ENCODE measurements at regions not wholly inside any gene's neighbourhood (a gene's known extent, or its start where the extent isn't known, plus 50 kb on each side); places are given as distances from the start of the nearest gene placed in this dataset.
"Not testable (repeated sequence)": the region's sequence is repeated elsewhere in the genome, so short reads cannot be mapped to it uniquely, and the experiment has no call there.

DNA sequence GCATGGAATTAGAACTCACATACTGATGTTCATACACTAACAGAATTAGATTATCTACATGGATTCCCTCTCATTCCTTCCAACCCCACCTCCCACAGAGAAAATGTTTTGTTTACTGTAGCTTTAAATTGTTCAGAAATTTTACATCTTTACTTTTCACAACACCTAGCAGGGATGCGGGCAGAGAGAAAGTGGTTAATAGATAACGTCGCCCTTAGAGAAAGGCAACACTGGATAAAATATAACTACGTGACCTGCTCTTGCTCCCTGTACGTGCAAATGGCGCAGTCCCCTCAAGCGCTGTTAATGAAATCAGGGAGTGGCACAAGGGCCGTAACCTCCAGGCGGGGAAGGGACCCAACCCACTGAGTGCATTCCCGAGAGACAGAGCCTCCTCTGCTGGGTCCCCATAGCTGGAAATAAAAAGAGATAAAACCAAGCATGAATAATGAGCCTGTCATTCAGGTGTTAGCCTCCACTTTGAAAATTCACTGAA, 125.3 kb upstream of the DAPK1 start:
- no peak for DNase-seq (ENCODE audit: low read depth in 2 of 2)

DNA sequence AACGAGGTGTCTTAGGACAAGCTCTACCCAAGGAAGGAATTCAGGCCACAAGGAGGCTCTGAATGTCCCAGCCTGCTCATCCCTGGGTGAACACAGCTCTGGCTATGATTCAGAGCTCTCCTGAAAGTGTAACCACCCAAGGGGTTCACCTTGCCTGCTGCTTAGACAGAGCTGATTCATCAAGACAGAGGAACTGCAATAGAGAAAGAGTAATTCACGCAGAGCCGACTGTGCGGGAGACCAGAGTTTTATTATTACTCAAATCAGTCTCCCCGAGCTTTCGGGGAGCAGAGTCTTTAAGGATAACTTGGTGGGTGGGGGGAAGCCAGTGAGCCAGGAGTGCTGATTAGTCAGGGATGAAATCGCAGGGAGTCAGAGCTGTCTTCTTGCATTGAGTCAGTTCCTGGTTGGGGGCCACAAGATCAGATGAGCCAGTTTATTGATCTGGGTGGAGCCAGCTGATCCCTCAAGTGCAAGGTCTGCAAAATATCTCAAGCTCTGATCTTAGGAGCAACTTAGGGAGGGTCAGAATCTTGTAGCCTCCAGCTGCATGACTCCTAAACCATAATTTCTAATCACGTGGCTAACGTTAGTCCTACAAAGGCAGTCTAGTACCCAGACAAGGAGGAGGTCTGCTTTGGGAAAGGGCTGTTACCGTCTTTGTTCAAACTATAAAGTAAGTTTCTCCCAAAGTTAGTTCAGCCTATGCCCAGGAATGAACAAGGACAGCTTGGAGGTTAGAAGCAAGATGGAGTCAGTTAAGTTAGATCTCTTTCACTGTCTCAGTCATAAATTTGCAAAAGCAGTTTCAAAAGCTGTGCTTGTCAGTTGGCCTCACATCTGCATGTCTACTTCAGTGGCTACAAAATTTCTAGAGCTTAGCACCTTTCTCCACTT, 123.4 kb upstream of the DAPK1 start:
- DNase-seq (ENCODE audit: low read depth in 2 of 2), result not testable (repeated sequence)

DNA sequence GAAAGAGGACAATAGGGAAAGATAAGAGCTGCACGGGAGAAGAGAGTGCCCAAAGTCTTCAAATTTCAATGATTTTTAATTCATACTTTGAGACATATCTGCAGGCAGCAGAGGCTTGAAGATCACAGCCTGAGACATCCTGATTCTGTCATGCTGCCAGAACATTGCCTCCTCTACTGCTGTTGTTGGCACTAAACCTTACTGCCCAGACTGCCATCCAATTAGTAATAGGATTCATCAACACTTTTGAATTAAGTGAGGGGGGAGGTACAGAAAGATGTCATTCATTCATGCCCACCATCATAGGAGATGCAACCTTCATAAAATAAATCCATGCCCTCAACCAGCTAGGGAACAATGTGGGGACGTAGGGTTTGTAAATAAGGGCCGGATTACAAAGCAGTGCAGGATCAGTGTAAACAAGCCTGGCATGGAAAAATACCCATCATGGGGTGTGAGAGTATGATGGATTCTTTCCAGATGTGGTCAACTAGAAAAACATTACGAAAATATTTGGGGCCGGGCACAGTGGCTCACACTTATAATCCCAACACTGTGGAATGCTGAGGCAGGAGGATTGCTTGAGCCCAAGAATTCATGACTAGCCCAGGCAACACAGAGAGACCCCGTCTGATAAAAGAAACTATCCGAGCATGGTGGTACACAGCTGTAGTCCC, 122.1 kb upstream of the DAPK1 start:
- DNase-seq (ENCODE audit: low read depth in 2 of 2), result no peak

DNA sequence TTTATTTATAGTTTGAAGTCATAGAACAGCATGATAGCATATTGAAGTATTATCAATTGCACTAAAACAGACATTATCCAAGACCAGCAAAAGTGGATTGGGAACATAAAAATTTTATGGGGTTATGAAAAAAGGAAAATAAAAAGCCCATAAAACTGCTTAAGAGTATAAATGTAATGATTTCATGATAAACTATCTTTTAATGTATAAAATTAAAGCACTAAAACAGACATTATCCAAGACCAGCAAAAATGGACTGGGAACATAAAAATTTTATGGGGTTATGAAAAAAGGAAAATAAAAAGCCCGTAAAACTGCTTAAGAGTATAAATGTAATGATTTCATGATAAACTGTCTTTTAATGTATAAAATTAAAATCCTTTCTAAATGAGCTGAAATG, 119.0 kb upstream of the DAPK1 start:
- no peak for DNase-seq (ENCODE audit: low read depth in 2 of 2)

DNA sequence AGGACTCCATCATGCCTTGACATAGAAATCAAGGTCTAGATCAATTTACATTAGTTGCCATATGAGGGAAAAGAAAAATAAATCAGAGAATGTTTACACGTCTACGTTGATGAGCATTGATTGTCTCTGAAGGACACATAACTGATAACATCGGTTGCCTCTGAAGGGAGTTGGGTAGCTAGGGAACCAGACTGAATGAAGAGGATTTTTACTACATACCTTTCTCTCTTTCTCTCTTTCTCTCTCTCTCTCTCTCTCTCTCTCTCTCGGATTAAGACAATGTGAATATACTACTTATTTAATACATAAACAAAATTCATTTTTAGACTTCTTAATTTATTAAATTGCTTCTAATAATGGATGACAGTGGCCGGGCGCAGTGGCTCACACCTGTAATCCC, 118.4 kb upstream of the DAPK1 start:
- no peak for DNase-seq (ENCODE audit: low read depth in 2 of 2)

DNA sequence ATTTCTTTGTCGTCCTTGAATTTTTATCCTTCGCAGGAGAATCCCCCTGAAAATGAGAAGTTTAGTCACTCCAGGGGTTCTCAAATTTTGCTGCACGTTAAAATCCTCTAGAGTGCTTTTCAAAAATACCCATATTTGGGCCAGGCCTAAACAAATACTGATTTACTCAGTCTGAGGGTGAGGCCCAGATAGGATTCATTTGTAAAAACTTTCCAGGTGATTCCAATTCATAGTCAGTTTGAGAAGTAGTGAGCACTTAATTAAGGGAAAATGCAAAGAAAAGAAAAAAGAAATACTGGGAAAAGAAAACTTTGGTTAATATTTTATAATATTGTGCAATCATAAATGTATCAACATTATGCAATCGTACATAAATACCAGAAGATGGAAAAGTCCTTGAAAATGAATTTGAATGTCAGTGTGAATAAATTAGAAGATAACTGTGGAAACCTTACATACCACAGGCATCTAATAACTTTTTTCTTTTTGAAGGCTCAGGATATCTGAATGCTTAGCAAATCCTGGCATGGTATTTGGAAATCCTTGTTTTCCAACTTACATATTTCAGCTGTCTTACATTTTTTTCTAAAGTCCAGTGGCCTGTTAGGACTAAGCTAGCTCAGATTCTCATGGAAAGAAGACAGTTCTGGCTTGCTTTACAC, 116.5 kb upstream of the DAPK1 start:
- no peak for DNase-seq (ENCODE audit: low read depth in 2 of 2)

DNA sequence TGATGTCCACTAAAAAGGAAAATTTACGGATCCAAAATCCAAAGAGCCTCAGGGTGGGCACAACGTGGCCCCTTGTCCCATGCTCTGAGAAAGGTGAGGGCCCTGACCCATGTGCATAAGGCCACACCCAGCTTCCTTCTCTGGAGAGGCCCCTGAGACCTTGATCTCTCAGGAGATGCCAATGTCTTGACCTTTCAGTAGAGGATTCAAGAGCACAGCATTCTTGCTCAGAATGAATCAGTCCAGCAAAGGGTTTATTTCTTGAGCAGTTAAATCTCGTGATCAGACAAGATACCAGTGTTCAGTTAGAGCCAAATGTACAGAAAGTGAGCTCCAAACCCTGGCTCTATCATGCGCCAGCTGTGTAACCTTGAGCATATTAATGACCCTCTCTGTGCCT, 115.9 kb upstream of the DAPK1 start:
- DNase-seq (ENCODE audit: low read depth in 2 of 2), result no peak

DNA sequence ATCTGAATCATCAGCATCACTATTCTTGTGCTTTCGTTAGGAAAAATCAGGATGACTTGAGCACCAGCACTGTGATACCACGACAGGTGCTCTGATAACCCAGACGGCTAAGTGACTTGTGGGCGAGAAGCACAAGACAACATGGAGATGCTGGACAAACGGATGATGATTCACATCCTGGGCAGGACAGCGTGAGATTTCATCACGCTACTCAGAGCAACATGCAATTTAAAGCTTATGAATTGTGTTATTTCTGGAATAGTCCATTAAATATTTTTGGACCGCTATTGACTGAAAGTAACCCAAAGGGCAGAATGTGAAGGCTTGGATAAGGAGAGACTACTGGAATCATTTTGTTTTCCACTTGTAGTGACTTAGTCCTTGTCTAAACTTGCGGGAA, 114.8 kb upstream of the DAPK1 start:
- DNase-seq (ENCODE audit: low read depth in 2 of 2), result peak in 1 of 2 donors; percentile 24

DNA sequence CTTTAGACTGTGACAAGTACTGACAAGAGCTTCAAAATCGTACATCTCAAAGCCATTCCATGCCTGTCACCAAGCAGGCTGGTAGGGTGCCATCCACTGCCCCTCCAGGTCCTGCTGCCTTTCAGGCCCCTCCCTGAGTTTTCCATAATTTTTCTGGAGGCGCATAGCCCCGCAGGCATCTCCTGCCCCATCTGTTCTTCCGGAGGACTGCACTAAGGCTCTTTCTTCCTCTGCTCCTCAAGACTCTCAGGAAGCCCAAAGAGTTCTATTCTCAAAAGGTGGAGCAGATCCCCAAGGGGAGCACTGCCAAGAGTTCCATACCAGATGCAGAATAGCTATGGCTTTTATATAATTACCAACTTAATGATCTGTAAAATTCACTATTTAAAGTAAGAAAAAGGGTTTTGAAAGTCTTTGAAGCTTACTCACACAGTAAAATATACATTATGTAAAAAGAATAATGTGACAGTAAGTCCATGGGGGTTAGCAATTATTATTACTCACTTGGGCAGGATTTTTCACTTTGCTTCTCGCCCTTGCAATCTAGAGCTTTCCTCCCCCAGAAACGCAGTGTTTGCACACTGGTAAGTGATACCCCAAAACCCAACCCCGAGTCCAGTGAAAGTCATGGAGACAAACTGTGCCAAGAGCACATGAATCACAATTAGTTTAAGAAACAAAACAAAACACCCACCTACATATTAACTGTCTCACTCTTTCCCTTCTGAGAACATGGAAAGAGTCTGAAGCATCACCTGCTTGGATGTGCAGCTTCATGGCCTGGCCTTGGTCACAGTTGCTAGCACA, 114.1 kb upstream of the DAPK1 start:
- DNase-seq (ENCODE audit: low read depth in 2 of 2), result no peak

DNA sequence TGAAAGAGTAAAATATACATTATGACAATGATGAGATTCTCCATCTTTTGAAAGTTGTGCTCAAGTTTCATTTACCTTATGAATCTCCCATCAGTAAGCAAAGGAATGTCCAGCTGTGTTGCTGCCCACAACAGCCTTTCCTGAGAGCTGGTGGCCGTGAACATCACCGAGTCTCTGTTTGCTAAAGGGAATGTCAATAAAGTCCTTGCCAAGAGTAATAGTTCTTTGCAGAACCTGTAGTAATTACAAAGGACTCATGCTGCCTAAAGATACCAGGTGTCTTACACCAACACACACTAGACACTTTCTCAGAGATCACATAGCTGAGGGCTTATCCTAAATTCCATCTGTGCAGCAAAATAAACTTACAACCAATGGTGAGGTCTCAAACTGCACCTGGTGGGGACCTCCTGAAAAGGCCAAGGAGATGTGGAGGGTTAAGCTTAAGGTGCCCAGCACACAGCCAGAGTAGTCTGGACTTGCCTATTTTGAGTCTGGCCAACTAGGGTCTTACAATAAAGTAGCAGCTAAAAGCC, 111.1 kb upstream of the DAPK1 start:
- DNase-seq (ENCODE audit: low read depth in 2 of 2), result no peak

DNA sequence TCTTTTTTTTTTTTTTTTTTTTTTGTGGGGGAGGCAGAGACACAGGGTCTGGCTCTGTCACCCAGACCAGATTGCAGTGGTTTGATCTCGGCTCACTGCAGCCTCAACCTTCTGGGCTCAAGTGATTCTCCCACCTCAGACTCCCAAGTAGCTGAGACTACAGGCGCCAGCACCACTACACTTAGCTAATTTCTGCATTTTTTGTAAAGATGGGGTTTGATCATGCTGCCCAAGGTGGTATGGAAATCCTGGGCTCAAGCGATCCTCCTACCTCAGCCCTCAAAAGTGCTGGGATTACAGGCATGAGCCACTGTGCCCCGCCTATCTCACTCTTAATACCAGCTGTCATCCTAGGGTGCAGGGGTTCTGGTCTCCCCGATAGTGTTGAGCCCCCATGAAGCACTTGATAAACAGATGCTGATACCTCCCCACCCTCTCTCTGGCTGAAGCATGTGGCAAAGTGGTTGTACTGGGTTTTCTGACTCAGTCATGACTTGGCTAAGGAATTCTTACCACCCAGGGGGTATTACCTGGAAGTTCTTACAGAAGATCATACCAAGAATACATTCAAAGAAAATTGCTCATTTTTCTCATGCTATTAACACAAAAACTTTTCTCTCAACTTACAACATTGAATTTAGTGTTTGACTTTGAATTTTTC, 110.2 kb upstream of the DAPK1 start:
- DNase-seq (ENCODE audit: low read depth in 2 of 2), result no peak

DNA sequence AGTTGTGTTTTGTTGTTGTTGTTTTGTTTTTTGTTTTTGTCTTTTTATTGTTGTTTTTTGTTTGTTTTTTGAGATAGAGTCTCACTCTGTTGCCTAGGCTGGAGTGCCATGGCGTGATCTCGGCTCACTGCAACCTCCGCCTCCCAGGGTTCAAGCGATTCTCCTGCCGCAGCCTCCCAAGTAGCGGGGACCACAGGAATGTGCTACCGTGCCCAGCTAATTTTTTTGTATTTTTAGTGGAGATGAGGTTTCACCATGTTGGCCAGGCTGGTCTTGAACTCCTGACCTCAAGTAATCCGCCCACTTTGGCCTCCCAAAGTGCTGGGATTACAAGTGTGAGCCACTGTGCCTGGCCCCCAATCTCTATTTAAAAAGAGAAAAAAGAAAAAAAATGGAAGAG, 109.0 kb upstream of the DAPK1 start:
- DNase-seq (ENCODE audit: low read depth in 2 of 2), result not testable (repeated sequence)

DNA sequence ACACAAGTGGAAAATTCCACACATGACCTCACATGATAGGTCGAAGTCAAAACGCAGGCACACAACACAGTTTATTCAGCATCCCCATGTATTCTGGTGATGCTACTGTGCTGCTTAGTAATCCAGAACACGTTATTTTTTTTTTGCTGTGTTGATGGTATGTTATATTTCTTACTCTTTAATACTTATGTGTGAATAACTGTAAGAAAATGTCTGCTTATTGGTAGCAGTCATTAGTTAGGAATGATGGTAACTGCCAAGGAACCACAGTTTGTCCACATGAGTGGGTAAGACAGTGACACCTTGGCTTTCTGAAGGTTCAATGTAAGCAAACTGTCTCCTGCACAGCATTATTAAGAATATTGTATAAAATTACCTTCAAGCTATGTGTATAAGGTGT, 107.7 kb upstream of the DAPK1 start:
- no peak for DNase-seq (ENCODE audit: low read depth in 2 of 2)

DNA sequence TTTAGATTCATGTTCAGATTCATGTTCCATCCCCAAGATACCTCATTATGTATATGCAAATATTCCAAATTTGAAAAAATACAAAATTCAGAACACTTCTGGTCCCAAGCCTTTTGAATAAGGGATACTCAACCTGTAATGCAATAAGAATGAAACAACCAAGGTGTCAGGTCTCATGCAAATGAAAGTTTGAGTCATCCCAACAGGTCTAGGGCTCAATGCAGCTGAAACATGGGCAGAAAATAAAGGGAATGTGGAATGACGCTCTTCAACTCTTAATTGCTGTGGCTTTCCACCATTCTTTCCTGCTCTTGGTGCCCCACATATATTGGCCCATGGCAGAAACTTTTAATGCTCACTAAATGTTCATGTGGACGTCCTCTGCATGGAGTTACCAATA, 107.3 kb upstream of the DAPK1 start:
- DNase-seq (ENCODE audit: low read depth in 2 of 2), result no peak

DNA sequence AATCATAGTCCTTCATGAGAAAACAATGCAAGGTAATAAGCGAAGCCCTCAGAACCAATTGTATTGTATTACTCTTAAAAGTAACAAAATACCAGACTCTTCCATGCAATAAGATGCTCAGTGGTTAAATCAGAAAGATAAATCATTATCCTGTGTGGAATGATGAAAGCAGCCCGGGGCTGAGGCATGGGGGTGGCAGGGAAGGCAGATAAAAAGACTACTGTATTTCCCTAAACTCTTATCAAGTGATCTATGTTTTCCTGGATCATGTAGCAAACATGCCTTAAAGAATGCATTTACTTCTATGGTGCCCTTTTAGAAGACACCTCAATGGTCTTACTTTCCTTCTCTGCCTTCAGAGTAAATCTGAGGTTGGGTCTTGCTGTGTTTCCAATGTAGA, 105.6 kb upstream of the DAPK1 start:
- no peak for DNase-seq (ENCODE audit: low read depth in 2 of 2)

DNA sequence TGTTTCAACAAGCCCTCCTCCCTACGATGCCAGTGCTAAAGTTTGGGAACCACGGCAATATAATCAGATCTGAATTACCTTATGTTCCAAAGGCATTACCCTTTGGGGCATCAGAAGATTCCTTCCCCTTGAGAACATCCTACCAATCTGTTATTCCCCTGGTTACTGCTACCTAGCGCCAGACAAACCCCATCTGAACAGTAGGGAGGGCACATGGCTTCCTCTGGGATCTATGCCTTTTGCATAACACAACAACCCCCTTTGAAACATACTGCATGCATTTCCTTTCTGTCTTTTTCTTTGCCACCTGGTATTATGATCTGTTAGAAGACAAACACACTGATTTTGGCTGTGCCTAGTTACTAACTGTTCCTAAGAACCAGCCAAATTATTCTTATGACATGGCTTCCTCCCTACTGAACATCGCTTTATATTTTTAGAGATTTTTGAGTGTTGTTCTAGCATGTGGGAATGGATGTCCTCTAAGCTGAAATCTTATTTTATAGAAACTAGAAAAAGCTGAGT, 103.9 kb upstream of the DAPK1 start:
- DNase-seq (ENCODE audit: low read depth in 2 of 2), result no peak

DNA sequence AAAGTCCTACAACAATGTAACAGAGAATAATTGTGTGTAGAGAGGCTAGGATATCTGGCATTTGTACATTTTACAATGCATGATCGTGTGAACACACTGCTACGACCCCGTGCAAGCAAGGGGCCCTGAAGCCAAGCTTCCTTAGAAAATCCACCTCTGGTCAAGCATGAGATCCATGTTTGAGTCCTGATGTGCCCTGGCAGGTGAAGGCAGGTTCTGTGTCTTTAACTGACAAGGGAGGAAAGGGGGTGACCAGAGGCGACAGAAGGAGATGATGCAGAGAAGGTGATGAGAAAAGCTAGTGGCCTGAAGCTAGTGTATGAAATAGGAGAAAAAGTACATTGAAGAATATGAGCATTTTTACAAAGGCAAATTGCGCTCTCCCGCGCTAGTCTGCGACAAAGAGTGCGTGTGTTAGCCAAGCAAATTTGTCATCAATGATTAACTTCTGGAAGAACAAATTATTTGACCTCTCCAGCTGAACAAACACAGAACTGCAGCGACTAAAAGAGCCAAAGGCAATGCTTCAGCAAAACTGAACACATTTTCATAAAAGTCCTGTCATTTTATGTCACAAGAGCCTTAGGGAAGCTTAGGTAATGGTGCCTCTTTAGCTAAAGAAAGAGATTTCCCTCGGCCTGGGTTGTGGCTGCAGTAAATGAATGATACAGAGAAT, 101.7 kb upstream of the DAPK1 start:
- peak in 1 of 2 donors; percentile 5 for DNase-seq (ENCODE audit: low read depth in 2 of 2)

DNA sequence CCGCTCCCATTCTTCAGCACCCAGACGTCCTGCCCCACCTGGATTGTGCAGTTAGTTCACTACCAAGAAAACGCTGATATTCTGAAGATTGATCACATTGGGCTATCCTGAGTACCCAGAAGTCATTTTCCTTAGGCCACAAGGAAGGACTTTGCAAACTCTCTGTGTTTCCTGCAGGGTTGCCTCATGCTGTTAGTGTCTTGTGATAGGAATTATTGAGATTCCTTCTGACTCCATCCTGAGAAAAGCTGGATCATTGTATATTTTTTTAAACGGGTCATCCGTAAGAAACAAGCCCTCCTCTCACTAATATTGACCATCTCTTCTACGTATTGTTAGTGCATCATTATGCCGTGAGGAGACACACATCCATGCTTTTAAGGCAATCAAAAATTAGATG, 96.0 kb upstream of the DAPK1 start:
- no peak for DNase-seq (ENCODE audit: low read depth in 2 of 2)

DNA sequence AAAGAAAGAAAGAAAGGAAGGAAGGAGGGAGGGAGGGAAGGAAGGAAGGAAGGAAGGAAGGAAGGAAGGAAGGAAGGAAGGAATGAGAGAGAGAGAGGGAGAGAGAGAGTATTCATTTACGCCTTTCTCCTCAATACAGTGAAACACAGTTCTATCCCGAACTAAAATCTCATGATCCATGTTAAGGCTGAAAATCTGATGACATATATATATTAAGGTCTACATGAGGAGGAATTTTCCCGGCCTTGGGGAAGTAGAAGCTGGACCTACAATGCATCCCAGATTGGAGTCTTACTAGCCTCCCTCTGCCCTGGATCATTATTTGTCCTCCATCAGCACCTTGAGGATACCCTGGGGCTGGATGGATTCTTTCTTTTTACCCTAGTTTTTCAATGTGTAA, 95.1 kb upstream of the DAPK1 start:
- no peak for DNase-seq (ENCODE audit: low read depth in 2 of 2)

All from lung microvascular endothelial cell (primary cell).